Lower leg skin (tissue), 3 donors: ENCODE measurements at regions not wholly inside any gene's neighbourhood (a gene's known extent, or its start where the extent isn't known, plus 50 kb on each side); places are given as distances from the start of the nearest gene placed in this dataset.

Source experiments
- POLR2A ChIP-seq, 2 donors: fragments of 450-650 bp; IDR thresholded peaks; one replicate each; pipeline ENCODE4 v1.6.1; 2016 to 2017; ENCODE audit warnings: antibody characterized with exemption in 2 of 2, mild to moderate bottlenecking in 1 of 2, moderate library complexity in 1 of 2
- TF ChIP-seq, protein P1 (sequence below), 3 donors: fragments of 450-650 bp; IDR thresholded peaks; one replicate each; pipeline ENCODE4 v1.5.1; 2016; ENCODE audit warnings: antibody characterized with exemption in 3 of 3, mild to moderate bottlenecking in 3 of 3, moderate library complexity in 2 of 3

DNA sequence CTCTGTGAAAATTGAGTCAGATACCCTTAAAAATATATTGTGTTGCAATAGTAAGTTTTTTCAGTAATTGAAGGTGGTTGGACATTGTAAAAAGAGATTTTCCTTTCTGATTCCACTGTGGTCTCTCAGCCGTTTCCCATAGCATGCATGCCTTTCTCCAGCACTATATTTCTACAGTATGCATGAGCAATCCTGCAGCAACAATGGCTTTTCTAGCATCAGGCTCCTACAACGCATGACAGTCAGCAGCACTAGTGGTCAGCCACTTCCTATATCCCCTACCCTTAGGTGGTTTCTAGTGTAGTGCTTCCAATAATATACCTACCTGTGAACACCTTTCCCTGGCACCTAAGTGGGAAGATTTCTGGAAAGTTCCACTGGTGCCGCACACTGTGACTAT, 55.4 kb upstream of the SNRPN start:
- TF ChIP-seq, protein P1, sequence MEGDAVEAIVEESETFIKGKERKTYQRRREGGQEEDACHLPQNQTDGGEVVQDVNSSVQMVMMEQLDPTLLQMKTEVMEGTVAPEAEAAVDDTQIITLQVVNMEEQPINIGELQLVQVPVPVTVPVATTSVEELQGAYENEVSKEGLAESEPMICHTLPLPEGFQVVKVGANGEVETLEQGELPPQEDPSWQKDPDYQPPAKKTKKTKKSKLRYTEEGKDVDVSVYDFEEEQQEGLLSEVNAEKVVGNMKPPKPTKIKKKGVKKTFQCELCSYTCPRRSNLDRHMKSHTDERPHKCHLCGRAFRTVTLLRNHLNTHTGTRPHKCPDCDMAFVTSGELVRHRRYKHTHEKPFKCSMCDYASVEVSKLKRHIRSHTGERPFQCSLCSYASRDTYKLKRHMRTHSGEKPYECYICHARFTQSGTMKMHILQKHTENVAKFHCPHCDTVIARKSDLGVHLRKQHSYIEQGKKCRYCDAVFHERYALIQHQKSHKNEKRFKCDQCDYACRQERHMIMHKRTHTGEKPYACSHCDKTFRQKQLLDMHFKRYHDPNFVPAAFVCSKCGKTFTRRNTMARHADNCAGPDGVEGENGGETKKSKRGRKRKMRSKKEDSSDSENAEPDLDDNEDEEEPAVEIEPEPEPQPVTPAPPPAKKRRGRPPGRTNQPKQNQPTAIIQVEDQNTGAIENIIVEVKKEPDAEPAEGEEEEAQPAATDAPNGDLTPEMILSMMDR (IDR thresholded peaks at IDR 0.05) = no peak
- TF ChIP-seq POLR2A (IDR thresholded peaks at IDR 0.05) = no peak
